ENCODE measurements at regions not wholly inside any gene's neighbourhood (a gene's known extent, or its start where the extent isn't known, plus 50 kb on each side); places are given as distances from the start of the nearest gene placed in this dataset.

- Histone ChIP-seq H3K4me1 (no peaks in the 10 kb centered on the region), H3K36me3 (no peaks in the 10 kb centered on the region), H3K9me3 (no peaks in the 10 kb centered on the region), H3K4me3 (no peak overlapping the region), H3K27ac (no peak overlapping the region), H3K27me3 (no peaks in the 10 kb centered on the region)
- intact Hi-C loops (cut with DNase I) = loop anchor here (2.0 to 5.0 kb wide), 2 partner anchors 83 to 175 kb away; no protein-coding TSS in a partner anchor
- DNase-seq (ENCODE audit: low spot score in 2 of 2) = no peak
- no peak for TF ChIP-seq CTCF (IDR thresholded peaks at IDR 0.05)
These were observed 109.6 kb upstream of the ANK2 start for GRCh38 chr4:112939901-112940300.

DNA sequence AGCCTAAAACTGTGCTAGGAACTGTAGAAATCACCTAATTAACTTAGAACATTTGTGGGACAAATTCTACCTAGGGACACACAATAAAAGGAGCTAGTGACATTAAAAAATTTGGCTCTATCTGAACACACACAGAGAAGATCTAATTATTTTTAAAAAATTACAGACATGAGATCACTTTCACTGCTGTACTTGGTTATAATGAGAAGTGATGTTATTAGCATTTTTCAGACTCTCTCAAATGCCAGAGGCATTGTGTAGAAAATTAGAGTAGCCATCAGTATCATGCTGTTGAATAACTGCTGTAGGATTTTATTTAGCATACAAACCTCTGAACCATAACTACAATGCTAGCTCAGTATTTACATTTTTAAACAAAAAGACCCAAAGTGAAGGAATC, 109.1 kb upstream of the ANK2 start:
- Histone ChIP-seq H3K4me1 (no peaks in the 10 kb centered on the region), H3K36me3 (no peaks in the 10 kb centered on the region), H3K4me3 (no peak overlapping the region), H3K27me3 (no peaks in the 10 kb centered on the region), H3K9me3 (no peaks in the 10 kb centered on the region), H3K27ac (no peak overlapping the region)
- TF ChIP-seq CTCF (IDR thresholded peaks at IDR 0.05) = no peak
- DNase-seq (ENCODE audit: low spot score in 2 of 2) = no peak
- intact Hi-C loops (cut with DNase I) = no loop called here

DNA sequence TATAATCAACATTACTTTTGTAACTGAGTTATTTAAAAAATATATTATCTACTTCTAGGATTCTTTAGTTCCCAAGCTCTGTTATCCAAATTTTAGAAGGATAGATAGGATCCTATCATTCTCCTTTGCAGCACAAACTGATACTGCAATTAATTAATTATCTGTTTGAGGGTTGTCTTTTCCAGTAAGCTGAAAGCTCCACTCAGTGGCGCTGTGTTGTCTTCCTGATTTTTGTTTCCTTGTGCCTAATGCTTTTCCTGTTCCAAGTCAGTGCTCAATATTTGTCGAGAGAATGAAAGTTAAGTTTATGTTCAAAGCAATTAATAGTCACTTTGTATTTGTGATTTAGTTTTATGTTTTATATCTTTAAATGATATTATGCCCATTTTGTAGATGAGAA, 107.4 kb upstream of the ANK2 start:
- no peak for TF ChIP-seq CTCF (IDR thresholded peaks at IDR 0.05)
- Histone ChIP-seq H3K36me3 (no peaks in the 10 kb centered on the region), H3K27ac (no peak overlapping the region), H3K9me3 (no peaks in the 10 kb centered on the region), H3K4me1 (no peaks in the 10 kb centered on the region), H3K27me3 (no peaks in the 10 kb centered on the region), H3K4me3 (no peak overlapping the region)
- intact Hi-C loops (cut with DNase I) = no loop called here
- no peak for DNase-seq (ENCODE audit: low spot score in 2 of 2)

- no peak for TF ChIP-seq CTCF (IDR thresholded peaks at IDR 0.05)
- H3K4me1 ChIP-seq = no peaks in the 10 kb centered on the region
- no peaks in the 10 kb centered on the region for H3K27me3 ChIP-seq
- no peak for DNase-seq (ENCODE audit: low spot score in 2 of 2)
- no peak overlapping the region for H3K27ac ChIP-seq
- H3K36me3 ChIP-seq = no peaks in the 10 kb centered on the region
- intact Hi-C loops (cut with DNase I) = no loop called here
- H3K9me3 ChIP-seq = no peaks in the 10 kb centered on the region
- no peak overlapping the region for H3K4me3 ChIP-seq
These were observed 106.5 kb upstream of the ANK2 start for GRCh38 chr4:112942997-112943396.

DNA sequence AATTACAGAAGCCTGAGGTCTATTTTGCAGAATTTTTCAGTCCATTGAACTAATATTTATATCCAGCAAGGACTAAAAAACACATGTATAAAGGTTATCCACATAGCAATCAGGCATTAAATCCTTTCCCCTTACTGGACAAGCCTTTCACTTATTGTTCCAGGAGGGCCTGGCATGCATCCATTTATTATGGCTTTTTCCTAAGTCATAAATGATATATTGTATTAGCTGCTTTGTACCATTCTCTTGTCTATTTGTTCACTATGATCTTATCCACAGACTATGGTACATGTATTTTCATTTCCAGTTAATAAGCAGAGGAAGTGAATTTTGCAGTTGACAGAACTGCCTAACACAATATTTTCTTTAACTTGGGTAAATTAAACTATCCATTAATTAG, 105.4 kb upstream of the ANK2 start:
- Histone ChIP-seq H3K27ac (no peak overlapping the region), H3K4me3 (no peak overlapping the region), H3K27me3 (no peaks in the 10 kb centered on the region), H3K36me3 (no peaks in the 10 kb centered on the region), H3K9me3 (no peaks in the 10 kb centered on the region), H3K4me1 (no peaks in the 10 kb centered on the region)
- no peak for TF ChIP-seq CTCF (IDR thresholded peaks at IDR 0.05)
- DNase-seq (ENCODE audit: low spot score in 2 of 2) = no peak
- intact Hi-C loops (cut with DNase I) = no loop called here

DNA sequence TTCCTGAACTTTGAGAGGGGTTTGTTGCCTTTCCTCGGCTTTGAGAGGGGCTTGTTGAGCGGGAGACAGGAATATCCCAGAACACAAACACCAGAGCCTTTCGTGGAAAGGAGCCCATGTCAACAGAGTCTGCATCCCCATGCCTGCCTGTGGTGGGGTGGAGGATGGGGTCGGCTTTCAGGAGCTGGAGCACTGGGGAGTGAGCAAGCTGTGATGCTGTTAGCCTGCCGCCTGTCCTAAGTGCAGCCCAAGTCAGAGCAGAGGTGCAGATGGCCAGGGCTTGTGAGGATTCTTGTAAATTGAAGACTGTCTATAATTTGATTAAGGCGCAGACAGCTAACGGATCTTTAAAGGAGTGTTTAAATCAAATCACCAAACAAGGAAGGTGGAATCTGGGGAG, 103.3 kb upstream of the ANK2 start:
- H3K9me3 ChIP-seq = no peaks in the 10 kb centered on the region
- intact Hi-C loops (cut with DNase I) = no loop called here
- H3K4me1 ChIP-seq = no peaks in the 10 kb centered on the region
- H3K27me3 ChIP-seq = no peaks in the 10 kb centered on the region
- no peaks in the 10 kb centered on the region for H3K36me3 ChIP-seq
- TF ChIP-seq CTCF (IDR thresholded peaks at IDR 0.05) = no peak
- DNase-seq (ENCODE audit: low spot score in 2 of 2) = no peak
- H3K4me3 ChIP-seq = no peak overlapping the region
- no peak overlapping the region for H3K27ac ChIP-seq
